NCI-H2081 treated with DMSO at 0.1 percent for 48 hours (cell line): ENCODE measurements at regions not wholly inside any gene's neighbourhood (a gene's known extent, or its start where the extent isn't known, plus 50 kb on each side); places are given as distances from the start of the nearest gene placed in this dataset.

ENCODE experiments used
- DNase-seq: peaks from one replicate; lab custom pipeline; 2025; lab: John Stamatoyannopoulos, UW

DNA sequence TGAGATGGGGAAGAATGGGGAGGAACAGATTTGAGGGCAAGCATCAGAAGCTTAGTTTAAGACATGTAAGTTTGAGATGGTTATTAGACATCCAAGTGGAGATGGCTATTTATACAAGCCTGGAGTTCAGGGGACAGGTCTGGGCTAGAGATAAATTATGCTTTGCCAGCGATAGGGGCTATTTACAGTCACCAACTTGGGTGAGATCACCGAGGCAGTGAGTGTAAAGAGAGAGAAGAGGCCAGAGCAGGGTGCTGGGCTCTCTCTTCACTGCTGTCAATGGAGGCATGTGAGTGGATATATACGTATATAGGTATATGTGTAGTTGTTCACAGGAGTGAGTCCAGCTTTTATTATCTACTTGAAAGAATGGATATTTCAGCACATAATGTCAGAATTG lies 81.0 kb downstream of the QPCT start:
- DNase-seq, result no peak

GRCh38 chr2:37427241-37427640 lies 82.8 kb downstream of the QPCT start:
- no peak for DNase-seq

- no peak for DNase-seq
Observed at GRCh38 chr2:37436323-37436722, 91.9 kb downstream of the QPCT start.

GRCh38 chr2:37439131-37439642 lies 94.8 kb downstream of the QPCT start:
- no peak for DNase-seq

DNA sequence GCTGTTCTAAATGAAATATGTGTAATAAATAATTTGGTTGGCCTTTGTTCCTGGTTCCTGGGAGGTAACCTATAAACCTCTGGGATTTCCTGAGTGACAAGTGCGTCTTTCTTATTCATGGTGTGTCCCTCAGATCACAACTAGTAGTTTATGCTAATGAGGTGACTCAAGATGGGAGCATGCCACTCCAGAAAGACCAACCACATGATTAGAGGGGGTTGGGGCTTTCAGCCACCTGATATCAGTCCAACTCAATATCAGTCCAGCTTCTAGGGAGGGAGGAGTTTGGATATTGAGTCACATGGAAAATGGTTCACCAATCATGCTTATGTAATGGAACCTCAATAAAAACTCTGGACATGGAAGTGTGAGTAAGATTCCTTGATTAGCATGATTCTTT lies 96.6 kb downstream of the QPCT start:
- DNase-seq, result no peak

GRCh38 chr2:37443082-37443481 lies 98.7 kb downstream of the QPCT start:
- no peak for DNase-seq

DNA sequence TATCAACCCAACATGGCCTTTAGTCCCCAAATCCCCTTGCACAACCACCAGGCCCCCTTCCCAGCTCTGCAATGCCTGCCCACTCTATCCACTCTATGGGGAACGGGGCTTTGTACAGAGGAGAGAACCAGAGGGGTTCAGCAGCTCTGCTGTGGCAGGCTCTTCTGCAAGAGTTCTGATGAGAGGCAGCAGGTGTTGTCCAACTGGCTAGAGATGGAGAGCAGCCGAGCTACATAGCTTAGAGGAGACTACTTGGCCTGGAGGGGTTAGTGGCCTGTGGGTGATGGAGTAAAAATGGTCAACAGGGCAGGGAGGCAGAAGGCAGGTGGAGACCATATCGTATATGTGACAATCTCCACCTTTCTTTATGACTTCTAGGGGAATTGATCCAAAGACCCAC lies 103.0 kb downstream of the QPCT start:
- DNase-seq, result no peak

GRCh38 chr2:37448342-37449120 lies 104.1 kb downstream of the QPCT start:
- DNase-seq, result no peak

- DNase-seq, result no peak
Observed at GRCh38 chr2:37449761-37450296, 105.4 kb downstream of the QPCT start.

GRCh38 chr2:37453027-37453426 lies 108.6 kb downstream of the QPCT start:
- DNase-seq, result no peak

DNA sequence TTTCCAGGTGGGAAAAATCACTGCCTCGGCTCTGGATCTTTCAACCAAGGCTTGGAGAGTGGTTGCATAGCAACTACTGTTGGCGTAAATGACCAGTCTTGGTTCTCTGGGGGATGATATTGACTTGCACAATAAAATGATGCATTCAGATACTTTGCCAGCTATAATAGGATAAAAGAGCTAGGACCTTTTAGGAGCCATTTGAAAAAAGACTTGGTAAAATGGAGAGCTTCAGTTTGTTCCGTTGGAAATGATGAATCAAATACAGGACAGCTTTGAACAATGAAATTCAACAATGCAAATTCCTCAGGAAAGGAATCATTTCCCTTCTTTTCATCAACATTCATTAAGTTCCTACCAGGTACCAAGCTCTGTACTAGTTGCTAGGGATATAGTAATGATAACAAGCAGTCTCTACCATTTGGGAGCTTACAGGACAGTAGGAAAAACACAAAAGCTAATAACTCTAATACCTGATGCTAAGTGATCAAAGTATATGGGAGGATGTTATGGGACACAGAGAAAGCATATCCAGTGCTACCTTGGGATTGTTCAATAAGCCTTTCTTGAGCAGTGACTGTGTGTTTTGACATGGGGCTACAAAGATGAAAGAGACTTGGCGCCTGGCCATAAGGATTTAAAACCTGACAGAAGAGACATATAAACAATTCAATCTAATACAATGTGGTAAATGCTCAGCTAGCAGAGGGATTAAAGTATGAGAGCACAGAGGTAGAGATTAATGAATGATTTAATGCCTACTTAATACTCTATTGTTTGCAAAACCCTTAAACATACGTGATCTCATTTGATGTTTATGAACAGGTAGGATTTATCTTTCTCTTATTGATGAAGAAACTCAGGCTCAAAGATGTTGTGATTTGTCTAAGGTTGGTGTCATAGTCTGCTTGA lies 110.7 kb downstream of the QPCT start:
- no peak for DNase-seq

- no peak for DNase-seq
Observed at GRCh38 chr2:37456479-37456878, 112.0 kb downstream of the QPCT start.

GRCh38 chr2:37457401-37457901 lies 113.0 kb downstream of the QPCT start:
- DNase-seq, result no peak

DNA sequence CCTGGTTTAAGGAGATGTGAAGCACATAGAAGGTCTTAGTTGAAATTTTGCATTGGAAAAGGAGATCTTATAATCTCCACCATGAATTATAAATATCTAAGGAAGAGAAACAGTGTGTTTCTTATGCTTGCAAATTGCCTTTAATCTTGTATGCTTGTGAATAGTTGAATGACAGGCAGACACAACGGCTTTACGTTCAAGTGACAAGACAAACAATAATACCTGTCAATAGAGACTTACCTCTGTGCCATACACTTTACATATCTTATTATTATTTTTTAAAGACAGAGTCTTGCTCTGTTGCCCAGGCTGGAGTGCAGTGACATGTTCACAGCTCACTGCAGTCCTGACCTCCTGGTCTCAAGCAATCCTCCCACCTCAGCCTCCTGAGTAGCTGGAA lies 113.7 kb downstream of the QPCT start:
- no peak for DNase-seq

DNA sequence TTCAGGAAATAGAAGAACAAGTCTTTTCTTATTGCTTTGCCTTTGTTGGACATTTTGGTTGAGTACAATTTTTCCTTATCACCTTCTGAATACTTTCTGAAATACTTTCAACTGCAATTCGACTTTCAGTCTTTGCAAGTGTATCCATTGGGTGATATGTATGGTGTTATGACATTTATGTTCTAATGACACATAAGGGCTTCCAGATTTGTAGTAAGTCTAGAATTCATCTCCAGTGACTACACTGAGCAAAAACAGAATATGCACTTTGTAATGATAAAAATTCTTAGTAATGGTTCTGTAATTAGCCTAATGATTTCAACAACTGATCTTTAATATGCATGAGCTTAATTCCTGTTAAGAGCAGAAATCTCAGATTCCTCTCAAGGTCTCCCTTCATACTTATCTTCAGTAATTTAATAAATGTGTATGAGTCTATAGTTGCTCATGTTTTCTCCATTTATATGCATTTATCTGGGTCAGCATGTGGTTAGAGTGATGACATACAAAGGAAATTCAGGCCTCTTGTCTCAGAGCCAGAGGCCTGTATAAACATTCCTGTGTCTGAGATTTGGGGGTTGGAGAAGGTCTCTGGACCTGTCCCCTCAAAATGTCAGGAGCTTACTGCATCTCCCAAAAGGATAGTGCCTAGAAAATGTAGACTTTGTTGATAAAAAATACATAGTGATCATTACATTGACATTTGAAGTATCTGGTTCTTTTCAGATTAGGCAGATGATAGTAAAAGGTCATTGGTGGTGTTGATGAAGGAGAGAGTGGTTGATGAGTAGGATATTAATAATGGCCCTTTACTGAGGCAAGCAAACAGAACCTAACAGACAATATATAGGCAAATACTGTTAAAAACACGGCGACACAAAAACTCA lies 114.9 kb downstream of the QPCT start:
- no peak for DNase-seq

- no peak for DNase-seq
Observed at GRCh38 chr2:37460896-37461229, 116.4 kb downstream of the QPCT start.

DNA sequence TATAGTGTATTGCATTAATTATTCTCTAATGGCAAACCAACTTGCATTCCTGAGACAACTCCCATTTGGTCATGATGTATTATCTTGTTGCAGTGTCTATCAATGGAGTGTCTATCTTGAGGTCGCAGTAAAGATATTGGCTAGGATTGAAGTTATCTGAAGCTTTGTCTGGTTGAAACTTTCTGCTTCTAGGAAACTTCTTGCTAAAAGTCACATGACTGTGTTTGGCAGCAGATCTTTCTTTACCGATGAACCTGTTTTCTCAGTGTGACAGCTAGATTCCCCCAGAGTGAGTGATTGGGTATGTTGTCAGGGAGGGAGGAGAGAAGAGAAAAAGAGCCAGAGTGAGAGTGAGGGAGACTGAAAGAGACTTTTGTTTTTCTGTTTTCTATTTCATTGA lies 119.6 kb downstream of the QPCT start:
- no peak for DNase-seq

GRCh38 chr2:37466533-37467222 lies 122.2 kb downstream of the QPCT start:
- no peak for DNase-seq

- DNase-seq, result no peak
Observed at GRCh38 chr2:37468170-37468569, 123.7 kb downstream of the QPCT start.

DNA sequence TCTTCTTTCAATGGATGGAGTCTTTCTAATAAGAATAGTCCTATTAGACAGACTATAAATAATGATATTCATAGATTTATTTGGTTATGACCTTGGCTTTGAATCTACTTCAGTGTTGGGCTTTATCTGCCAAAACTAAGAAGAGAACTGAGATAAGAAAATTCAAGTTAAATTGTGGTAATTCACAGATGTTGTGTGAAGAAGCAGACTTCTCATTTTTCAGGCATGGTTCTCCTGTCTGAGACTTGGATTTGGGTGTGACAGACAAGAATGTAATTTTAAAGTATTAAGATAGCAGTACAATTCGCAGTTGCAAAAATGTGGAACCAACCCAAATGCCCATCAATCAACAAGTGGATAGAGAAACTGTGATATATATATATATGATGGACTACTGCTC lies 124.7 kb downstream of the QPCT start:
- DNase-seq, result no peak

GRCh38 chr2:37471104-37471503 lies 126.7 kb downstream of the QPCT start:
- no peak for DNase-seq
